MM.1S (cell line): ENCODE measurements at regions not wholly inside any gene's neighbourhood (a gene's known extent, or its start where the extent isn't known, plus 50 kb on each side); places are given as distances from the start of the nearest gene placed in this dataset.

Experiments
- EZH2 ChIP-seq: fragments of 300-600 bp; sonication (generic); optimal IDR thresholded peaks from 2 replicates; pipeline ENCODE3; 2017; ENCODE audit warnings: low read depth, mild to moderate bottlenecking, antibody characterized with exemption, low read length, mixed read lengths
- EZH2phosphoT487 ChIP-seq: fragments of 300-600 bp; sonication (generic); IDR thresholded peaks from 2 replicates; pipeline ENCODE4 v1.6.1; 2018; ENCODE audit warnings: antibody characterized with exemption, low read length
- TF ChIP-seq, protein P1 (sequence below): fragments of 300-600 bp; sonication (generic); IDR thresholded peaks from 2 replicates; pipeline ENCODE4 v1.5.1; 2016; ENCODE audit warnings: antibody characterized with exemption, low read length, mixed read lengths

DNA sequence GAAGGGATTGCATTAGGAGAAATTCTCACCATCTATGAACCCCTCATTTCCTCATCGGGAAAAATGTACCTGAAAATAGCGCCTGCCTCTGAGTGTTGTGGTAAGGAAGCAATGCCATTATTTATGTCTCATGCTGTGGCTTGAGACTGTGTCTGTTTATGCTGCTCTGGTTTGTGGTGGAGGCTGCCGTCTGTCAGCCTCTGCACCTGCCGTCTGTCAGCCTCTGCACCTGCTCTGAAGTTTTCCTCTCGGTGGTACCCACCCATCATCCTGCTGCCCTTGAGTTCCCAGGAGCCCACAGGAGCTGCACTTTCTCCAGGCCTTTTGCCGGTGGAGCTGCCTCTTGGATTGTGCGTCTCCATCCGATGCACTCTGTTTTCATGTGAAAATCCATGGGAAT, 68.5 kb upstream of the PPP2R3B start:
- TF ChIP-seq, protein P1, sequence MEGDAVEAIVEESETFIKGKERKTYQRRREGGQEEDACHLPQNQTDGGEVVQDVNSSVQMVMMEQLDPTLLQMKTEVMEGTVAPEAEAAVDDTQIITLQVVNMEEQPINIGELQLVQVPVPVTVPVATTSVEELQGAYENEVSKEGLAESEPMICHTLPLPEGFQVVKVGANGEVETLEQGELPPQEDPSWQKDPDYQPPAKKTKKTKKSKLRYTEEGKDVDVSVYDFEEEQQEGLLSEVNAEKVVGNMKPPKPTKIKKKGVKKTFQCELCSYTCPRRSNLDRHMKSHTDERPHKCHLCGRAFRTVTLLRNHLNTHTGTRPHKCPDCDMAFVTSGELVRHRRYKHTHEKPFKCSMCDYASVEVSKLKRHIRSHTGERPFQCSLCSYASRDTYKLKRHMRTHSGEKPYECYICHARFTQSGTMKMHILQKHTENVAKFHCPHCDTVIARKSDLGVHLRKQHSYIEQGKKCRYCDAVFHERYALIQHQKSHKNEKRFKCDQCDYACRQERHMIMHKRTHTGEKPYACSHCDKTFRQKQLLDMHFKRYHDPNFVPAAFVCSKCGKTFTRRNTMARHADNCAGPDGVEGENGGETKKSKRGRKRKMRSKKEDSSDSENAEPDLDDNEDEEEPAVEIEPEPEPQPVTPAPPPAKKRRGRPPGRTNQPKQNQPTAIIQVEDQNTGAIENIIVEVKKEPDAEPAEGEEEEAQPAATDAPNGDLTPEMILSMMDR: no peak
- TF ChIP-seq EZH2: no peak
- no peak for TF ChIP-seq EZH2phosphoT487
